ENCODE measurements at regions not wholly inside any gene's neighbourhood (a gene's known extent, or its start where the extent isn't known, plus 50 kb on each side); places are given as distances from the start of the nearest gene placed in this dataset.
"Not testable (repeated sequence)": the region's sequence is repeated elsewhere in the genome, so short reads cannot be mapped to it uniquely, and the experiment has no call there.

GRCh38 chr12:126982707-126983106 lies 1284.3 kb upstream of the TMEM132C start:
- no peak overlapping the region for H3K4me3 ChIP-seq (ENCODE audit: low read depth, low read length)
- no peak overlapping the region for H3K27ac ChIP-seq
- H3K9me3 ChIP-seq (ENCODE audit: severe bottlenecking) = peaks cover 3% of the 10 kb centered on the region
- TF ChIP-seq, protein P1, sequence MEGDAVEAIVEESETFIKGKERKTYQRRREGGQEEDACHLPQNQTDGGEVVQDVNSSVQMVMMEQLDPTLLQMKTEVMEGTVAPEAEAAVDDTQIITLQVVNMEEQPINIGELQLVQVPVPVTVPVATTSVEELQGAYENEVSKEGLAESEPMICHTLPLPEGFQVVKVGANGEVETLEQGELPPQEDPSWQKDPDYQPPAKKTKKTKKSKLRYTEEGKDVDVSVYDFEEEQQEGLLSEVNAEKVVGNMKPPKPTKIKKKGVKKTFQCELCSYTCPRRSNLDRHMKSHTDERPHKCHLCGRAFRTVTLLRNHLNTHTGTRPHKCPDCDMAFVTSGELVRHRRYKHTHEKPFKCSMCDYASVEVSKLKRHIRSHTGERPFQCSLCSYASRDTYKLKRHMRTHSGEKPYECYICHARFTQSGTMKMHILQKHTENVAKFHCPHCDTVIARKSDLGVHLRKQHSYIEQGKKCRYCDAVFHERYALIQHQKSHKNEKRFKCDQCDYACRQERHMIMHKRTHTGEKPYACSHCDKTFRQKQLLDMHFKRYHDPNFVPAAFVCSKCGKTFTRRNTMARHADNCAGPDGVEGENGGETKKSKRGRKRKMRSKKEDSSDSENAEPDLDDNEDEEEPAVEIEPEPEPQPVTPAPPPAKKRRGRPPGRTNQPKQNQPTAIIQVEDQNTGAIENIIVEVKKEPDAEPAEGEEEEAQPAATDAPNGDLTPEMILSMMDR (IDR thresholded peaks at IDR 0.05; ENCODE audit: low read depth, low read length) = no peak
- no peaks in the 10 kb centered on the region for H3K36me3 ChIP-seq
- DNase-seq = no peak
- no peaks in the 10 kb centered on the region for H3K27me3 ChIP-seq (ENCODE audit: insufficient read depth, low read depth, severe bottlenecking)

DNA sequence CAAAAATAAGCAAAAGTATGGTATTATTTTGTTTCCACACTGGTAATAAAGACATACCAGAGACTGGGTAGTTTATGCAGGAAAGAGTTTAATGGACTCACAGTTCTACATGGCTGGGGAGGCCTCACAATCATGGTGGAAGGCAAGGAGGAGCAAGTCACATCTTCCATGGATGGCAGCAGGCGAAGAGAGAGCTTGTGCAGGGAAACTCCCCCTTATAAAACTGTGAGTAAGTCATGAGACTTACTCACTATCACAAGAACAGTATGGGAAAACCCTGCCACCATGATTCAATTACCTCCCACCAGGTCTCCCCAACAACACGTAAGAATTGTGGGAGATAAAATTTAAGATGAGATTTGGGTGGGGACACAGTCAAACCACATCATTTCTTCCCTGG lies 1283.2 kb upstream of the TMEM132C start:
- H3K36me3 ChIP-seq; H3K4me3 ChIP-seq (ENCODE audit: low read depth, low read length); H3K27me3 ChIP-seq (ENCODE audit: insufficient read depth, low read depth, severe bottlenecking); DNase-seq; H3K27ac ChIP-seq; H3K9me3 ChIP-seq (ENCODE audit: severe bottlenecking): not testable (repeated sequence)

GRCh38 chr12:126985663-126986062 lies 1281.3 kb upstream of the TMEM132C start:
- H3K36me3 ChIP-seq; H3K9me3 ChIP-seq (ENCODE audit: severe bottlenecking); H3K4me3 ChIP-seq (ENCODE audit: low read depth, low read length); DNase-seq; H3K27me3 ChIP-seq (ENCODE audit: insufficient read depth, low read depth, severe bottlenecking); H3K27ac ChIP-seq: not testable (repeated sequence)

DNA sequence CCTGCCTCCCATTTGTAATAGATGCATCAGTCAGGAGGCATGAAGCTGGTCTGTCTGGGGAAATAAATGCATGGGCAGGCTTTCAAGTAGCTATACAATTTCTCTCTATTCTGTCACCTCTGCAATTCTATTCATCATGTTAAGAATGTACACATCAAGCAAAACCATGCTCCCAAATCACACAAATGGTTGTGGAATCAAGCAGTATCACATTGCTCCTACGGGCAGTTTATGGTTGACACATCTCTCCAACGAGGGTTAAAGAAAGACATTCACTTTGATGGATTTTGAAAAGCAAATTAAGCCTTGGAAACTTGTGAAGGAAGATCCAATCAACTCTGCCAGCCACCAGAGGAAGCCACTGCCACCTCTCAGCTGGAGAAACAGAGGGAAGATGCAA lies 1277.4 kb upstream of the TMEM132C start:
- Histone ChIP-seq H3K4me3 (ENCODE audit: low read depth, low read length) (no peak overlapping the region), H3K27ac (no peak overlapping the region), H3K27me3 (ENCODE audit: insufficient read depth, low read depth, severe bottlenecking) (no peaks in the 10 kb centered on the region), H3K9me3 (ENCODE audit: severe bottlenecking) (peaks cover 3% of the 10 kb centered on the region), H3K36me3 (no peaks in the 10 kb centered on the region)
- TF ChIP-seq, protein P1 (IDR thresholded peaks at IDR 0.05; ENCODE audit: low read depth, low read length) = no peak
- no peak for DNase-seq

DNA sequence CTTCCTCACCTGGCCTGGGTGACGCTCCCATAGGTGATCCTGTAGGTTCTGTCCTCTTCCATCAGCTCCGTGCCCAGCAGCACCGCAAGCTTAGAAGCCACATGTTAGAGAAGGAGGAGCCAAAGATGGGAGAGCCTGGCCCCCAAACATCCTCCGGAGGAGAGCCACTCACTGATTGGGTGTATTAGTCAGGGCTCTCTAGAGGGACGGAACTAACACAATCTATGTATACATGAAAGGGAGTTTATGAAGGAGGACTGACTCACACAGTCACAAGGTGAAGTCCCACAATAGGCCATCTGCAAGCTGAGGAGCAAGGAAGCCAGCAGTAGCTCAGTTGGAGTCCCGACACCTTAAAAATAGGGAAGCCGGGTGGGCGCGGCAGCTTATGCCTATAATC lies 1273.1 kb upstream of the TMEM132C start:
- TF ChIP-seq, protein P1 (IDR thresholded peaks at IDR 0.05; ENCODE audit: low read depth, low read length) = no peak
- Histone ChIP-seq H3K27me3 (ENCODE audit: insufficient read depth, low read depth, severe bottlenecking) (no peaks in the 10 kb centered on the region), H3K9me3 (ENCODE audit: severe bottlenecking) (no peaks in the 10 kb centered on the region), H3K36me3 (no peaks in the 10 kb centered on the region), H3K27ac (no peak overlapping the region), H3K4me3 (ENCODE audit: low read depth, low read length) (no peak overlapping the region)
- no peak for DNase-seq

DNA sequence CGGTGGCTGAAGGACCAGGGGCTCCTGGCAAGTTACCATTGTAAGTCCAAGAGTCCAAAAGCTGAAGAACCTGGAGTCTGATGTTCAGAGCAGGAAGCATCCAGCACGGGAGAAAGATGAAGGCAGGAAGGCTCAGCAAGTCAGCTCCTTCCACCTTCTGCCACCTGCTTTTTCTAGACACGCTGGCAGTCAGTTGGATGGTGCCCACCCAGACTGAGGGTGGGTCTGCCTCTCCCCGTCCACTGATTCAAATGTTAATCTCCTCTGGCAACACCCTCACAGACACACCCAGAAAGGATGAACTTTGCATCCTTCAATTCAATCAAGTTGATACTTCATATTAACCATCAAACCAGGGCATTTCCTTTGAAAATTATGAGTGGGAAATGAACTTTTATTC lies 1272.4 kb upstream of the TMEM132C start:
- TF ChIP-seq, protein P1 (IDR thresholded peaks at IDR 0.05; ENCODE audit: low read depth, low read length) = no peak

DNA sequence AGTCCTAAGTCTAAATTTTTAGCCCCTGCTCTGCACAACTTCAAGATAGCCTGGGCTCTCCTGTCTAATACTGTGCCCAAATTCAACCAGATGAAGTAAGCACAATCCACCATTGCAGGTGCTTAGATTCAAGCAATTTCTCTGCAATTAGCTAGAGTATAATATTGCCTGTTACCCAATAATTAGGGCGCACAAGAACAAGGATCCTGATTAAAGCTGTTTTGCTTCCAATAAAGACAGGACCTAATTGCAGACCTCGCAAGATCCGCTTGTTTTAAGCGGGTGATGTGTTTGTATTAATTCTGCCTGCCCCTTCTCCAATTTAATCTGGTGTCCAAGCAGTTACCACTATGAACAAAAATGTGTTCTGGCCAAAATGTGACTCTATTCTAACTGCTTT lies 1268.9 kb upstream of the TMEM132C start:
- TF ChIP-seq, protein P1 (IDR thresholded peaks at IDR 0.05; ENCODE audit: low read depth, low read length) = no peak
- Histone ChIP-seq H3K9me3 (ENCODE audit: severe bottlenecking) (no peaks in the 10 kb centered on the region), H3K27me3 (ENCODE audit: insufficient read depth, low read depth, severe bottlenecking) (no peaks in the 10 kb centered on the region), H3K4me3 (ENCODE audit: low read depth, low read length) (no peak overlapping the region), H3K36me3 (no peaks in the 10 kb centered on the region), H3K27ac (no peak overlapping the region)
- no peak for DNase-seq

More for the DNA sequence above, 1272.4 kb upstream of the TMEM132C start:
- DNase-seq = no peak
- Histone ChIP-seq H3K9me3 (ENCODE audit: severe bottlenecking) (no peaks in the 10 kb centered on the region), H3K36me3 (no peaks in the 10 kb centered on the region), H3K27me3 (ENCODE audit: insufficient read depth, low read depth, severe bottlenecking) (no peaks in the 10 kb centered on the region), H3K4me3 (ENCODE audit: low read depth, low read length) (no peak overlapping the region), H3K27ac (no peak overlapping the region)
